ENCODE measurements at regions not wholly inside any gene's neighbourhood (a gene's known extent, or its start where the extent isn't known, plus 50 kb on each side); places are given as distances from the start of the nearest gene placed in this dataset.

- WGBS (ENCODE audit: insufficient coverage), result 82% methylated on average over 3 of the region's 6 CpGs
- Histone ChIP-seq H3K27ac (ENCODE audit: insufficient read depth in 1 of 2, low read depth in 1 of 2, low read length in 2 of 2, poor library complexity in 1 of 2, severe bottlenecking in 2 of 2) (no peak overlapping the region), H3K9me3 (ENCODE audit: control extremely low read depth in 1 of 5, control insufficient read depth in 4 of 5, insufficient read depth in 2 of 5, low read depth in 1 of 5, low read length in 4 of 5) (no peaks in the 10 kb centered on the region), H3K4me1 (ENCODE audit: control extremely low read depth in 1 of 4, control insufficient read depth in 4 of 4, insufficient read depth in 4 of 4, low read length in 3 of 4) (no peaks in the 10 kb centered on the region), H3K4me3 (ENCODE audit: control insufficient read depth in 1 of 7, extremely low read depth in 1 of 7, insufficient read depth in 4 of 7, low read depth in 2 of 7, low read length in 6 of 7) (no peak overlapping the region), H3K27me3 (replicated peaks in 2 of 5; ENCODE audit: control insufficient read depth in 4 of 5, insufficient read depth in 5 of 5, low read length in 4 of 5) (no peaks in the 10 kb centered on the region), H3K36me3 (ENCODE audit: control insufficient read depth in 4 of 4, insufficient read depth in 4 of 4, low read length in 3 of 4) (no peaks in the 10 kb centered on the region)
- ChIA-PET POLR2A (interaction anchor here (1.0 kb wide), 1 partner anchor 181 kb away, joined by 4 read pairs; no protein-coding TSS in a partner anchor), CTCF (no interaction called here)
- DNase-seq, result no peak
These were observed 1003.4 kb downstream of the CDH18 start for GRCh38 chr5:18984559-18985080.

GRCh38 chr5:18985171-18985758 lies 1002.7 kb downstream of the CDH18 start:
- 100% methylated on average over 3 of the region's 5 CpGs for WGBS (ENCODE audit: insufficient coverage)
- no peak overlapping the region for H3K4me3 ChIP-seq (ENCODE audit: control insufficient read depth in 1 of 7, extremely low read depth in 1 of 7, insufficient read depth in 4 of 7, low read depth in 2 of 7, low read length in 6 of 7)
- POLR2A ChIA-PET, result no interaction called here
- no peaks in the 10 kb centered on the region for H3K36me3 ChIP-seq (ENCODE audit: control insufficient read depth in 4 of 4, insufficient read depth in 4 of 4, low read length in 3 of 4)
- H3K27ac ChIP-seq (ENCODE audit: insufficient read depth in 1 of 2, low read depth in 1 of 2, low read length in 2 of 2, poor library complexity in 1 of 2, severe bottlenecking in 2 of 2), result no peak overlapping the region
- CTCF ChIA-PET, result no interaction called here
- H3K27me3 ChIP-seq (replicated peaks in 2 of 5; ENCODE audit: control insufficient read depth in 4 of 5, insufficient read depth in 5 of 5, low read length in 4 of 5), result no peaks in the 10 kb centered on the region
- no peaks in the 10 kb centered on the region for H3K9me3 ChIP-seq (ENCODE audit: control extremely low read depth in 1 of 5, control insufficient read depth in 4 of 5, insufficient read depth in 2 of 5, low read depth in 1 of 5, low read length in 4 of 5)
- no peak for DNase-seq
- H3K4me1 ChIP-seq (ENCODE audit: control extremely low read depth in 1 of 4, control insufficient read depth in 4 of 4, insufficient read depth in 4 of 4, low read length in 3 of 4), result no peaks in the 10 kb centered on the region

GRCh38 chr5:18987101-18987500 lies 1000.9 kb downstream of the CDH18 start:
- no peak overlapping the region for H3K27ac ChIP-seq (ENCODE audit: insufficient read depth in 1 of 2, low read depth in 1 of 2, low read length in 2 of 2, poor library complexity in 1 of 2, severe bottlenecking in 2 of 2)
- ChIA-PET CTCF (no interaction called here), POLR2A (no interaction called here)
- no peak overlapping the region for H3K4me3 ChIP-seq (ENCODE audit: control insufficient read depth in 1 of 7, extremely low read depth in 1 of 7, insufficient read depth in 4 of 7, low read depth in 2 of 7, low read length in 6 of 7)
- no peak for DNase-seq
- H3K9me3 ChIP-seq (ENCODE audit: control extremely low read depth in 1 of 5, control insufficient read depth in 4 of 5, insufficient read depth in 2 of 5, low read depth in 1 of 5, low read length in 4 of 5), result no peaks in the 10 kb centered on the region
- 100% methylated on average over 1 of the region's 1 CpG for WGBS (ENCODE audit: insufficient coverage)
- no peaks in the 10 kb centered on the region for H3K36me3 ChIP-seq (ENCODE audit: control insufficient read depth in 4 of 4, insufficient read depth in 4 of 4, low read length in 3 of 4)
- H3K27me3 ChIP-seq (replicated peaks in 2 of 5; ENCODE audit: control insufficient read depth in 4 of 5, insufficient read depth in 5 of 5, low read length in 4 of 5), result no peaks in the 10 kb centered on the region
- no peaks in the 10 kb centered on the region for H3K4me1 ChIP-seq (ENCODE audit: control extremely low read depth in 1 of 4, control insufficient read depth in 4 of 4, insufficient read depth in 4 of 4, low read length in 3 of 4)

GRCh38 chr5:18990852-18991251 lies 997.1 kb downstream of the CDH18 start:
- H3K9me3 ChIP-seq (ENCODE audit: control extremely low read depth in 1 of 5, control insufficient read depth in 4 of 5, insufficient read depth in 2 of 5, low read depth in 1 of 5, low read length in 4 of 5), result no peaks in the 10 kb centered on the region
- ChIA-PET CTCF (no interaction called here), POLR2A (no interaction called here)
- no peaks in the 10 kb centered on the region for H3K4me1 ChIP-seq (ENCODE audit: control extremely low read depth in 1 of 4, control insufficient read depth in 4 of 4, insufficient read depth in 4 of 4, low read length in 3 of 4)
- no peaks in the 10 kb centered on the region for H3K36me3 ChIP-seq (ENCODE audit: control insufficient read depth in 4 of 4, insufficient read depth in 4 of 4, low read length in 3 of 4)
- no peak for DNase-seq
- H3K4me3 ChIP-seq (ENCODE audit: control insufficient read depth in 1 of 7, extremely low read depth in 1 of 7, insufficient read depth in 4 of 7, low read depth in 2 of 7, low read length in 6 of 7), result no peak overlapping the region
- no CpG with 5 or more reads among the region's 1 CpG for WGBS (ENCODE audit: insufficient coverage)
- H3K27me3 ChIP-seq (replicated peaks in 2 of 5; ENCODE audit: control insufficient read depth in 4 of 5, insufficient read depth in 5 of 5, low read length in 4 of 5), result no peaks in the 10 kb centered on the region
- no peak overlapping the region for H3K27ac ChIP-seq (ENCODE audit: insufficient read depth in 1 of 2, low read depth in 1 of 2, low read length in 2 of 2, poor library complexity in 1 of 2, severe bottlenecking in 2 of 2)

GRCh38 chr5:18992264-18992663 lies 995.7 kb downstream of the CDH18 start:
- ChIA-PET POLR2A (no interaction called here), CTCF (no interaction called here)
- Histone ChIP-seq H3K27ac (ENCODE audit: insufficient read depth in 1 of 2, low read depth in 1 of 2, low read length in 2 of 2, poor library complexity in 1 of 2, severe bottlenecking in 2 of 2) (no peak overlapping the region), H3K4me3 (ENCODE audit: control insufficient read depth in 1 of 7, extremely low read depth in 1 of 7, insufficient read depth in 4 of 7, low read depth in 2 of 7, low read length in 6 of 7) (no peak overlapping the region), H3K4me1 (ENCODE audit: control extremely low read depth in 1 of 4, control insufficient read depth in 4 of 4, insufficient read depth in 4 of 4, low read length in 3 of 4) (no peaks in the 10 kb centered on the region), H3K27me3 (replicated peaks in 2 of 5; ENCODE audit: control insufficient read depth in 4 of 5, insufficient read depth in 5 of 5, low read length in 4 of 5) (no peaks in the 10 kb centered on the region), H3K9me3 (ENCODE audit: control extremely low read depth in 1 of 5, control insufficient read depth in 4 of 5, insufficient read depth in 2 of 5, low read depth in 1 of 5, low read length in 4 of 5) (no peaks in the 10 kb centered on the region), H3K36me3 (ENCODE audit: control insufficient read depth in 4 of 4, insufficient read depth in 4 of 4, low read length in 3 of 4) (no peaks in the 10 kb centered on the region)
- WGBS (ENCODE audit: insufficient coverage), result no CpG with 5 or more reads among the region's 1 CpG
- no peak for DNase-seq

GRCh38 chr5:18999478-18999877 lies 988.5 kb downstream of the CDH18 start:
- H3K4me1 ChIP-seq (ENCODE audit: control extremely low read depth in 1 of 4, control insufficient read depth in 4 of 4, insufficient read depth in 4 of 4, low read length in 3 of 4), result no peaks in the 10 kb centered on the region
- CTCF ChIA-PET, result no interaction called here
- no peak overlapping the region for H3K4me3 ChIP-seq (ENCODE audit: control insufficient read depth in 1 of 7, extremely low read depth in 1 of 7, insufficient read depth in 4 of 7, low read depth in 2 of 7, low read length in 6 of 7)
- POLR2A ChIA-PET, result no interaction called here
- no peaks in the 10 kb centered on the region for H3K27me3 ChIP-seq (replicated peaks in 2 of 5; ENCODE audit: control insufficient read depth in 4 of 5, insufficient read depth in 5 of 5, low read length in 4 of 5)
- no peaks in the 10 kb centered on the region for H3K36me3 ChIP-seq (ENCODE audit: control insufficient read depth in 4 of 4, insufficient read depth in 4 of 4, low read length in 3 of 4)
- H3K9me3 ChIP-seq (ENCODE audit: control extremely low read depth in 1 of 5, control insufficient read depth in 4 of 5, insufficient read depth in 2 of 5, low read depth in 1 of 5, low read length in 4 of 5), result no peaks in the 10 kb centered on the region
- H3K27ac ChIP-seq (ENCODE audit: insufficient read depth in 1 of 2, low read depth in 1 of 2, low read length in 2 of 2, poor library complexity in 1 of 2, severe bottlenecking in 2 of 2), result no peak overlapping the region
- no peak for DNase-seq

- ChIA-PET CTCF (no interaction called here), POLR2A (no interaction called here)
- H3K9me3 ChIP-seq (ENCODE audit: control extremely low read depth in 1 of 5, control insufficient read depth in 4 of 5, insufficient read depth in 2 of 5, low read depth in 1 of 5, low read length in 4 of 5), result no peaks in the 10 kb centered on the region
- no peaks in the 10 kb centered on the region for H3K36me3 ChIP-seq (ENCODE audit: control insufficient read depth in 4 of 4, insufficient read depth in 4 of 4, low read length in 3 of 4)
- no CpG with 5 or more reads among the region's 1 CpG for WGBS (ENCODE audit: insufficient coverage)
- no peaks in the 10 kb centered on the region for H3K4me1 ChIP-seq (ENCODE audit: control extremely low read depth in 1 of 4, control insufficient read depth in 4 of 4, insufficient read depth in 4 of 4, low read length in 3 of 4)
- no peak overlapping the region for H3K4me3 ChIP-seq (ENCODE audit: control insufficient read depth in 1 of 7, extremely low read depth in 1 of 7, insufficient read depth in 4 of 7, low read depth in 2 of 7, low read length in 6 of 7)
- DNase-seq, result no peak
- no peak overlapping the region for H3K27ac ChIP-seq (ENCODE audit: insufficient read depth in 1 of 2, low read depth in 1 of 2, low read length in 2 of 2, poor library complexity in 1 of 2, severe bottlenecking in 2 of 2)
- H3K27me3 ChIP-seq (replicated peaks in 2 of 5; ENCODE audit: control insufficient read depth in 4 of 5, insufficient read depth in 5 of 5, low read length in 4 of 5), result no peaks in the 10 kb centered on the region
These were observed 986.9 kb downstream of the CDH18 start for GRCh38 chr5:19001054-19001453.
